H1 (cell line): ENCODE measurements at regions not wholly inside any gene's neighbourhood (a gene's known extent, or its start where the extent isn't known, plus 50 kb on each side); places are given as distances from the start of the nearest gene placed in this dataset.
A peak's percentile ranks its signal among the peaks of the same experiment; 100 is the strongest.

Experiments used
- CTCF ChIA-PET: fragments of 300-600 bp; sonication (Branson Sonifier 250); formaldehyde crosslinking; loops from one replicate; lab custom pipeline; 2021; ENCODE audit not compliant: partially characterized antibody; lab: Charles Lee
- POLR2A ChIA-PET: fragments of 300-600 bp; sonication (Branson Sonifier 250); formaldehyde crosslinking; loops from one replicate; lab custom pipeline; 2021; ENCODE audit warnings: inconsistent platforms; ENCODE audit not compliant: partially characterized antibody; lab: Charles Lee
- DNase-seq, 2 experiments: peaks; one replicate each; pipeline versions ENCODE4 v3.0.0 to v3.0.0-alpha.2; 2010 to 2022; ENCODE audit warnings: low spot score in 2 of 2, low read depth in 1 of 2, mixed read lengths in 1 of 2
- FAIRE-seq: peaks from 2 replicates; lab custom pipeline; 2011; peaks lifted over from hg19 to GRCh38; lab: Jason Lieb, UNC
- H2AFZ ChIP-seq: 2 replicates; pipeline ENCODE4 v1.8.1; 2012; ENCODE audit warnings: low read length, inconsistent platforms
- H2AK5ac ChIP-seq: 2 replicates; pipeline ENCODE4 v1.6.1; 2013; ENCODE audit warnings: low read depth, low read length
- H2BK120ac ChIP-seq: replicated peaks from 2 replicates; pipeline ENCODE3; 2013; ENCODE audit warnings: low read depth, low read length, inconsistent platforms
- H2BK12ac ChIP-seq: 2 replicates; pipeline ENCODE4 v1.6.1; 2013; ENCODE audit warnings: low read depth, low read length
- H2BK15ac ChIP-seq: 2 replicates; pipeline ENCODE4 v1.6.1; 2013; ENCODE audit warnings: low read length
- H2BK20ac ChIP-seq: 2 replicates; pipeline ENCODE4 v1.6.1; 2013; ENCODE audit warnings: low read length
- H2BK5ac ChIP-seq: 2 replicates; pipeline ENCODE4 v1.6.1; 2013; ENCODE audit warnings: low read depth, low read length
- H3K14ac ChIP-seq: 2 replicates; pipeline ENCODE4 v1.6.1; 2013; ENCODE audit warnings: inconsistent platforms; ENCODE audit not compliant: insufficient read length
- H3K18ac ChIP-seq: 2 replicates; pipeline ENCODE4 v1.6.1; 2013; ENCODE audit warnings: low read length; ENCODE audit errors: extremely low read depth
- H3K23ac ChIP-seq: 2 replicates; pipeline ENCODE4 v1.6.1; 2013; ENCODE audit warnings: inconsistent platforms; ENCODE audit not compliant: insufficient read length
- H3K23me2 ChIP-seq: 2 replicates; pipeline ENCODE4 v1.6.1; 2013; ENCODE audit warnings: low read depth, low read length
- H3K27ac ChIP-seq: 2 replicates; pipeline ENCODE4 v1.6.1; 2011; ENCODE audit warnings: low read depth, low read length, inconsistent platforms
- H3K27me3 ChIP-seq, 4 experiments: replicated peaks in 1 of 4; 1 replicate in 1 of 4; 2 replicates in 3 of 4; pipeline versions ENCODE4 v1.6.1 to v1.8.1; 2011 to 2013; ENCODE audit warnings: low read length in 3 of 4, mild to moderate bottlenecking in 3 of 4, inconsistent platforms in 2 of 4, mixed read lengths in 2 of 4, moderate library complexity in 1 of 4; ENCODE audit not compliant: control insufficient read depth in 3 of 4, insufficient read depth in 3 of 4; ENCODE audit errors: extremely low read depth in 1 of 4
- H3K36me3 ChIP-seq, 4 experiments: 2 replicates each; pipeline versions ENCODE4 v1.6.1 to v1.8.1; 2011 to 2013; ENCODE audit warnings: mild to moderate bottlenecking in 4 of 4, low read length in 3 of 4, moderate library complexity in 2 of 4, control low read depth in 1 of 4, inconsistent platforms in 1 of 4; ENCODE audit not compliant: insufficient read depth in 4 of 4, control insufficient read depth in 2 of 4
- H3K4ac ChIP-seq: replicated peaks from 2 replicates; pipeline ENCODE3; 2013; ENCODE audit warnings: low read length, low read depth, mixed read lengths, inconsistent platforms; ENCODE audit not compliant: insufficient read length
- H3K4me1 ChIP-seq, 4 experiments: replicated peaks in 1 of 4; 1 replicate in 1 of 4; 2 replicates in 3 of 4; pipeline versions ENCODE4 v1.6.1 to v1.8.1; 2011 to 2013; ENCODE audit warnings: low read length in 3 of 4, inconsistent platforms in 2 of 4, mixed read lengths in 1 of 4; ENCODE audit not compliant: insufficient read depth in 4 of 4, control insufficient read depth in 3 of 4
- H3K4me2 ChIP-seq, 2 experiments: 2 replicates each; pipeline versions ENCODE4 v1.6.1 to v1.8.1; 2011 to 2013; ENCODE audit warnings: low read depth in 2 of 2, low read length in 2 of 2, control low read depth in 1 of 2, inconsistent platforms in 1 of 2, mild to moderate bottlenecking in 1 of 2; ENCODE audit not compliant: insufficient read depth in 1 of 2
- H3K4me3 ChIP-seq, 4 experiments: fragments of 200-600, 300-600 bp in 1 of 4; sonication (generic), shearing (Covaris generic), sonication (Bioruptor Twin) in 1 of 4; 2 replicates each; pipeline versions ENCODE4 v1.5.1 to v1.8.1; 2011 to 2016; ENCODE audit warnings: low read length in 4 of 4, low read depth in 3 of 4, control low read depth in 2 of 4, inconsistent platforms in 2 of 4, mild to moderate bottlenecking in 2 of 4, mixed read lengths in 1 of 4, moderate library complexity in 1 of 4; ENCODE audit not compliant: insufficient read depth in 2 of 4; ENCODE audit errors: extremely low read depth in 1 of 4
- H3K56ac ChIP-seq: replicated peaks from 2 replicates; pipeline ENCODE3; 2013; ENCODE audit warnings: low read depth, mild to moderate bottlenecking, mixed read lengths, low read length, inconsistent platforms; ENCODE audit not compliant: insufficient read length
- H3K79me1 ChIP-seq: 2 replicates; pipeline ENCODE4 v1.6.1; 2013; ENCODE audit warnings: low read depth, low read length, control low read depth
- H3K79me2 ChIP-seq, 2 experiments: 2 replicates each; pipeline versions ENCODE4 v1.6.1 to v1.8.1; 2012 to 2013; ENCODE audit warnings: low read length in 2 of 2, mild to moderate bottlenecking in 2 of 2, inconsistent platforms in 1 of 2; ENCODE audit not compliant: insufficient read depth in 2 of 2, control insufficient read depth in 1 of 2
- H3K9ac ChIP-seq, 4 experiments: replicated peaks in 1 of 4; 1 replicate in 1 of 4; 2 replicates in 3 of 4; pipeline versions ENCODE4 v1.6.1 to v1.8.1; 2011 to 2013; ENCODE audit warnings: low read depth in 3 of 4, low read length in 3 of 4, control low read depth in 2 of 4, mild to moderate bottlenecking in 2 of 4, moderate library complexity in 2 of 4, inconsistent platforms in 1 of 4; ENCODE audit errors: extremely low read depth in 1 of 4
- H3K9me3 ChIP-seq, 2 experiments: 2 replicates each; pipeline versions ENCODE4 v1.6.1 to v1.8.1; 2012 to 2013; ENCODE audit warnings: mild to moderate bottlenecking in 2 of 2, moderate library complexity in 2 of 2, control low read depth in 1 of 2, inconsistent platforms in 1 of 2, low read depth in 1 of 2, low read length in 1 of 2, mixed read lengths in 1 of 2; ENCODE audit not compliant: insufficient read depth in 2 of 2
- H4K20me1 ChIP-seq, 2 experiments: replicated peaks in 1 of 2; 2 replicates each; pipeline versions ENCODE3 to v1.8.1; 2011 to 2013; ENCODE audit warnings: inconsistent platforms in 2 of 2, low read length in 2 of 2, mild to moderate bottlenecking in 1 of 2; ENCODE audit not compliant: insufficient read depth in 2 of 2, control insufficient read depth in 1 of 2
- H4K5ac ChIP-seq: 2 replicates; pipeline ENCODE4 v1.6.1; 2013; ENCODE audit warnings: low read length, low read depth, mixed read lengths, inconsistent platforms; ENCODE audit not compliant: insufficient read length
- H4K8ac ChIP-seq: 2 replicates; pipeline ENCODE4 v1.8.0; 2013; ENCODE audit warnings: mild to moderate bottlenecking, moderate library complexity, low read length, inconsistent platforms; ENCODE audit not compliant: insufficient read depth; ENCODE audit errors: extremely low read depth
- H4K91ac ChIP-seq: replicated peaks from 2 replicates; pipeline ENCODE3; 2013; ENCODE audit warnings: low read length, mixed read lengths, inconsistent platforms; ENCODE audit not compliant: insufficient read length
- CHD7 ChIP-seq: fragments of 300-600 bp; sonication (generic); IDR thresholded peaks from 2 replicates; pipeline ENCODE4 v1.7.1; 2012; ENCODE audit warnings: low read length, moderate library complexity, mild to moderate bottlenecking, inconsistent platforms; ENCODE audit not compliant: insufficient replicate concordance
- WGBS, 2 experiments: shearing (Covaris generic) in 1 of 2; methylation state at CpG; one replicate each; pipeline versions ENCODE4 v1.1.6 to v1.1.7; 2013 to 2015; ENCODE audit warnings: low lambda C conversion rate in 2 of 2, mixed read lengths in 2 of 2, inconsistent platforms in 1 of 2, low coverage in 1 of 2, missing lambda C conversion rate in 1 of 2; ENCODE audit not compliant: insufficient replicate concordance in 2 of 2, insufficient coverage in 1 of 2, insufficient read length in 1 of 2; ENCODE audit errors: extremely low coverage in 1 of 2, missing lambda C conversion rate in 1 of 2; 5-methylcytosine and 5-hydroxymethylcytosine counted together

GRCh38 chr13:81995316-81995715 lies 1654.4 kb upstream of the SPRY2 start:
- Histone ChIP-seq H3K4me2 (no peak overlapping the region), H3K9ac (no peak overlapping the region), H3K27ac (no peak overlapping the region), H3K23me2 (no peaks in the 10 kb centered on the region), H3K36me3 (no peaks in the 10 kb centered on the region), H4K20me1 (no peaks in the 10 kb centered on the region), H3K4me3 (no peak overlapping the region), H3K18ac (no peak overlapping the region), H4K8ac (no peak overlapping the region), H4K5ac (peak overlapping the region; percentile 72), H2BK20ac (no peak overlapping the region), H3K27me3 (peaks cover 0 to 2% (median 0%) of the 10 kb centered on the region in 4 experiments; a peak in 1 of 7 replicates), H2BK15ac (no peak overlapping the region), H4K91ac (no peak overlapping the region), H3K9me3 (no peaks in the 10 kb centered on the region), H3K56ac (no peak overlapping the region), H2BK12ac (no peak overlapping the region), H3K79me1 (no peaks in the 10 kb centered on the region), H2AFZ (no peak overlapping the region), H3K79me2 (no peaks in the 10 kb centered on the region), H3K4me1 (peaks cover 0 to 5% (median 5%) of the 10 kb centered on the region in 4 experiments; a peak in 2 of 7 replicates), H2BK120ac (no peak overlapping the region), H2BK5ac (no peak overlapping the region), H3K23ac (no peak overlapping the region), H3K4ac (no peak overlapping the region), H3K14ac (no peak overlapping the region), H2AK5ac (no peak overlapping the region)
- ChIA-PET POLR2A (no interaction called here), CTCF (no interaction called here)
- no peak for DNase-seq
- 97% methylated on average over 3 of the region's 3 CpGs; no CpG with 5 or more reads in 1 of the 2 experiments for WGBS, 2 experiments
- FAIRE-seq: no peak
- TF ChIP-seq CHD7: no peak
